SU-DHL-6 (cell line): ENCODE measurements at regions not wholly inside any gene's neighbourhood (a gene's known extent, or its start where the extent isn't known, plus 50 kb on each side); places are given as distances from the start of the nearest gene placed in this dataset.

Source experiments
- H2AFZ ChIP-seq: fragments of 200-600 bp; sonication (generic); 2 replicates; pipeline ENCODE4 v1.6.1; 2014; ENCODE audit warnings: low read depth, mild to moderate bottlenecking, moderate library complexity, mixed read lengths, antibody characterized with exemption, low read length; ENCODE audit not compliant: severe bottlenecking
- H3F3A ChIP-seq: fragments of 200-600 bp; shearing (Covaris generic); 2 replicates; pipeline ENCODE4 v1.6.0; 2016; ENCODE audit warnings: antibody characterized with exemption, mild to moderate bottlenecking; ENCODE audit not compliant: insufficient read depth
- H3K27ac ChIP-seq: fragments of 200-600 bp; sonication (generic); 2 replicates; pipeline ENCODE4 v1.5.1; 2016; ENCODE audit warnings: low read depth, mild to moderate bottlenecking, low read length, moderate library complexity, mixed read lengths
- H3K27me3 ChIP-seq: fragments of 200-600 bp; sonication (generic), shearing (Covaris generic); 2 replicates; pipeline ENCODE4 v1.6.0; 2014; ENCODE audit warnings: mild to moderate bottlenecking, low read length
- H3K36me3 ChIP-seq: fragments of 200-600 bp; sonication (generic); 2 replicates; pipeline ENCODE4 v1.6.1; 2014; ENCODE audit warnings: mild to moderate bottlenecking, low read length, mixed read lengths
- H3K4me2 ChIP-seq: fragments of 300-600, 200-600 bp; shearing (Covaris generic), sonication (generic); 2 replicates; pipeline ENCODE4 v1.6.0; 2014; ENCODE audit warnings: low read length, low read depth, mild to moderate bottlenecking; ENCODE audit not compliant: poor library complexity, severe bottlenecking
- H3K4me3 ChIP-seq: fragments of 200-600 bp; sonication (generic); 2 replicates; pipeline ENCODE4 v1.5.1; 2014; ENCODE audit warnings: antibody characterized with exemption, low read length, mild to moderate bottlenecking, mixed read lengths; ENCODE audit not compliant: insufficient read depth, poor library complexity, severe bottlenecking
- H3K79me2 ChIP-seq: fragments of 200-600 bp; sonication (generic); 2 replicates; pipeline ENCODE4 v1.6.1; 2014; ENCODE audit warnings: mild to moderate bottlenecking, low read length, moderate library complexity; ENCODE audit not compliant: insufficient read depth
- H3K9ac ChIP-seq: fragments of 200-600 bp; sonication (generic); 2 replicates; pipeline ENCODE4 v1.7.0; 2014; ENCODE audit warnings: mild to moderate bottlenecking, low read length
- H3K9me2 ChIP-seq: fragments of 200-600 bp; sonication (generic); replicated peaks from 2 replicates; pipeline ENCODE4 v1.6.1; 2014; ENCODE audit warnings: low read length; ENCODE audit not compliant: insufficient read depth
- H3K9me3 ChIP-seq: fragments of 200-600 bp; sonication (generic); 2 replicates; pipeline ENCODE4 v1.6.1; 2014; ENCODE audit warnings: low read length, mixed read lengths; ENCODE audit not compliant: insufficient read depth
- H4K20me1 ChIP-seq: fragments of 200-600 bp; sonication (generic); 2 replicates; pipeline ENCODE4 v1.6.1; 2014; ENCODE audit warnings: low read depth, mild to moderate bottlenecking, antibody characterized with exemption, low read length, moderate library complexity, mixed read lengths
- EZH2phosphoT487 ChIP-seq: fragments of 200-600 bp; sonication (generic), shearing (Covaris generic); conservative IDR thresholded peaks from 2 replicates; pipeline ENCODE4 v1.6.1; 2018; ENCODE audit warnings: mild to moderate bottlenecking, antibody characterized with exemption, low read length, moderate library complexity, mixed read lengths
- TF ChIP-seq, protein P1 (sequence below): fragments of 200-600 bp; sonication (generic); IDR thresholded peaks from one replicate; pipeline ENCODE4 v1.5.1; 2017; ENCODE audit warnings: antibody characterized with exemption, mild to moderate bottlenecking, low read length, moderate library complexity; ENCODE audit not compliant: insufficient read depth, poor library complexity, severe bottlenecking

GRCh38 chr3:26061947-26062346 lies 272.1 kb downstream of the OXSM start:
- Histone ChIP-seq H3K4me2 (no peak overlapping the region), H3K9ac (no peak overlapping the region), H3K9me3 (no peaks in the 10 kb centered on the region), H3K27ac (no peak overlapping the region), H3K36me3 (no peaks in the 10 kb centered on the region), H3K9me2 (no peaks in the 10 kb centered on the region), H4K20me1 (no peaks in the 10 kb centered on the region), H3K4me3 (no peak overlapping the region), H3K27me3 (no peaks in the 10 kb centered on the region), H2AFZ (no peak overlapping the region), H3F3A (no peaks in the 10 kb centered on the region), H3K79me2 (no peaks in the 10 kb centered on the region)
- TF ChIP-seq, protein P1, sequence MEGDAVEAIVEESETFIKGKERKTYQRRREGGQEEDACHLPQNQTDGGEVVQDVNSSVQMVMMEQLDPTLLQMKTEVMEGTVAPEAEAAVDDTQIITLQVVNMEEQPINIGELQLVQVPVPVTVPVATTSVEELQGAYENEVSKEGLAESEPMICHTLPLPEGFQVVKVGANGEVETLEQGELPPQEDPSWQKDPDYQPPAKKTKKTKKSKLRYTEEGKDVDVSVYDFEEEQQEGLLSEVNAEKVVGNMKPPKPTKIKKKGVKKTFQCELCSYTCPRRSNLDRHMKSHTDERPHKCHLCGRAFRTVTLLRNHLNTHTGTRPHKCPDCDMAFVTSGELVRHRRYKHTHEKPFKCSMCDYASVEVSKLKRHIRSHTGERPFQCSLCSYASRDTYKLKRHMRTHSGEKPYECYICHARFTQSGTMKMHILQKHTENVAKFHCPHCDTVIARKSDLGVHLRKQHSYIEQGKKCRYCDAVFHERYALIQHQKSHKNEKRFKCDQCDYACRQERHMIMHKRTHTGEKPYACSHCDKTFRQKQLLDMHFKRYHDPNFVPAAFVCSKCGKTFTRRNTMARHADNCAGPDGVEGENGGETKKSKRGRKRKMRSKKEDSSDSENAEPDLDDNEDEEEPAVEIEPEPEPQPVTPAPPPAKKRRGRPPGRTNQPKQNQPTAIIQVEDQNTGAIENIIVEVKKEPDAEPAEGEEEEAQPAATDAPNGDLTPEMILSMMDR: no peak
- no peak for TF ChIP-seq EZH2phosphoT487

- H2AFZ ChIP-seq: no peak overlapping the region
- TF ChIP-seq, protein P1: no peak
- TF ChIP-seq EZH2phosphoT487: no peak
Observed at GRCh38 chr3:26064297-26064696, 274.4 kb downstream of the OXSM start.

DNA sequence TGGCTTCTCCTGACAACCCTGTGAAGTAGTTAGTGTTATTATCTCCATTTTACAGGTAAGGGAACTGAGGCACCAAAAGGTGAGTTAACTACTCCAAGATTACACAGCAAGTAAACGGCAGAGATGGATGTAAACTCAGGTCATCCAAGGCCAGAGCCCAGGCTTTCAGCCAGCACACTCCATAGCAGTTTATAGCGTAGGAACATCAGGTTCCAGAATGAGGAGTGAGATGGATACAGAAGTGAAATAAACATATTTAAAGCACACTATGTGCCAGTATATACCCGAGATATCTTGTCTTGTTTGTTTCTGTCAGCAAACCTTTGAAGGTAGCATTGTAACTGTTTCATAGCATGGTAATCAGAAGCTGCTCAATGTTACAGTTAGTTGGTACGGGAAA lies 279.0 kb downstream of the OXSM start:
- Histone ChIP-seq H3K9me3 (no peaks in the 10 kb centered on the region), H3K36me3 (no peaks in the 10 kb centered on the region), H4K20me1 (no peaks in the 10 kb centered on the region), H3K79me2 (no peaks in the 10 kb centered on the region), H3K27me3 (no peaks in the 10 kb centered on the region), H3F3A (no peaks in the 10 kb centered on the region), H3K9ac (no peak overlapping the region), H3K4me2 (no peak overlapping the region), H3K27ac (no peak overlapping the region), H3K9me2 (no peaks in the 10 kb centered on the region), H2AFZ (no peak overlapping the region), H3K4me3 (no peak overlapping the region)
- TF ChIP-seq EZH2phosphoT487: no peak
- TF ChIP-seq, protein P1: no peak

More at GRCh38 chr3:26064297-26064696, 274.4 kb downstream of the OXSM start:
- Histone ChIP-seq H4K20me1 (no peaks in the 10 kb centered on the region), H3F3A (no peaks in the 10 kb centered on the region), H3K79me2 (no peaks in the 10 kb centered on the region), H3K4me3 (no peak overlapping the region), H3K9ac (no peak overlapping the region), H3K4me2 (no peak overlapping the region), H3K27ac (no peak overlapping the region), H3K27me3 (no peaks in the 10 kb centered on the region), H3K9me3 (no peaks in the 10 kb centered on the region), H3K9me2 (no peaks in the 10 kb centered on the region), H3K36me3 (no peaks in the 10 kb centered on the region)

- no peaks in the 10 kb centered on the region for H3K79me2 ChIP-seq
- H3K36me3 ChIP-seq: no peaks in the 10 kb centered on the region
- H3K27ac ChIP-seq: no peak overlapping the region
- H3K4me2 ChIP-seq: no peak overlapping the region
- no peaks in the 10 kb centered on the region for H3K9me3 ChIP-seq
- no peaks in the 10 kb centered on the region for H4K20me1 ChIP-seq
- no peaks in the 10 kb centered on the region for H3K27me3 ChIP-seq
- TF ChIP-seq, protein P1: no peak
- no peak for TF ChIP-seq EZH2phosphoT487
- no peaks in the 10 kb centered on the region for H3F3A ChIP-seq
- H3K4me3 ChIP-seq: no peak overlapping the region
- H3K9me2 ChIP-seq: no peaks in the 10 kb centered on the region
- no peak overlapping the region for H2AFZ ChIP-seq
- H3K9ac ChIP-seq: no peak overlapping the region
Observed at GRCh38 chr3:26070854-26071253, 281.0 kb downstream of the OXSM start.
